HG03571 (cell line): ENCODE measurements at regions not wholly inside any gene's neighbourhood (a gene's known extent, or its start where the extent isn't known, plus 50 kb on each side); places are given as distances from the start of the nearest gene placed in this dataset.
"Not testable (repeated sequence)": the region's sequence is repeated elsewhere in the genome, so short reads cannot be mapped to it uniquely, and the experiment has no call there.

ENCODE experiments used
- ATAC-seq: cut with Tn5 transposase; IDR thresholded peaks from one replicate; pipeline ENCODE4 v1.9.1; 2021; ENCODE audit not compliant: unreplicated experiment

DNA sequence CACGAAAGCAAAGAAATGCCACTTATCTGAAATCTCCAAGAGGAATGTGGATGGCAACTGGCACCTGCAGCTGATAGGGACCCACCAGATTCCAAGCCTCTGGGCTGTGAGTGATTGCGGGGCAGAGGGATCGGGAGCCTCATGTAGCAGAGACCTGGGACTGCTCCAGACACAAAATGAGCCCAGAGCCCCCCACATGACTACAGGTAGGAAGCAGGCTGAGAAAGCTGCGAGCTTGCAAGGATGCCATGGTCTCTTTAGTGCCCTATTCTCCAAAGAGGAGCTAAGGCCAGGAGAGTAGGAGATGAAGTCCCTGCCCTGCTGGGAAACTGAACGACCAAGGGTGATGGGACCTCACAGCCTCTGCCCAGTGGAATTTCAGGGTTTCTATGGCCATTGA is 305.4 kb upstream of the CHRNA7 start:
- ATAC-seq, result not testable (repeated sequence)

DNA sequence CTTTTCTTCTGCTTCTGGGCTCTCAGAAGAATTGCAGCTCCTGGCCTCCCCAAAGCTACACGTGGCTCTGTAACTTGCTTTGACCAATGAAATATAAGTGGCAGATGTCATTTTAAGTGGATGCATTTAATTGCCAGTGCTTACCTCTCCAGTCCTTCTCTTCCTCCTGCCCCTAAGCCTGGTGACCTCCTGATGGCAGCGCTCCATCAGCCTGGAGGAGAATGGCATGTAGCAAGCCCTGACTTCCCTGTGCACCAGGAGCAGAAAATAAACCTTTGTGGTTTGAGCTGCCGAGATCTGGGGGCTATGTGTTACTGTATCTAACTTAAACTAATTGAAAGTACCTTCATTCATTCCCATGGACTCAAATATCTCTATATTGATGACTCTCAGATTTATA is 304.7 kb upstream of the CHRNA7 start:
- ATAC-seq, result not testable (repeated sequence)

DNA sequence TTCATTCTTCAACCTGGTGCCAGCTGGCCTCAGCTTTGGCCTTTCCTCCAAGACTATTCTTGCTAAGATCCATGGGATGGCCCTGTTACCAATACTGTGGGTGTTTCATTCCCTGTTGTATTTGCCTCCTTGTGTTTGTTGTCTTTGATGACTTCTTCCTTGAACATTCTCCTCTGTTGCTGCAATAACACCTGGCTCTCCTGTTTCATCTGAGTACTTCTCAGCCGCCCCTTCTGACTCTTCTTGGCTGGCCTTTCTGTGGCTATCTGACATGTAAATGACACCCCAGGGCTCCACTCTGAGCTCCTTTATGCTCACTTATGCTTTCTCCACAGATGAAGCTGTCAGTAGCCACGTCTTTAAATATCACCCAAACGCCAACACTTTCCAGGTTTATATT is 302.7 kb upstream of the CHRNA7 start:
- no peak for ATAC-seq

DNA sequence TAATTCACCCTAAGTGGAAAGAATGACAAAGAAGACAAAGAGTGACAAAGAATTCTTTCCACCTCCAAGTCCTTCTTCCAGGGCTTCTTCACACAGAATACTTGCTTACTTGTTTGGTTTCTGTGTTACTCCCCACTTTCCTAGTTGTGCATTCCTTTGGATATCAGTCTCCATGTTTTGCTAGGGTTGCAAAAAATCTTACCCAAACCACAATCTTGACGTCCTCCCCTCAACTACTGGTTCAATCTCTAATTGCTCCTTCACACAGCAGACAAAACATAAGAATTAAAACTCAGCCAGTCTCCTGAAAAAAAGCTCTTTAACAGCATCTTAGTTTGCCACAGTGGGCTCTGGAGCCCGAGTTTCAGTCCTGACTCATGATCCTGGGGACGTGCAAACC is 297.6 kb upstream of the CHRNA7 start:
- no peak for ATAC-seq

DNA sequence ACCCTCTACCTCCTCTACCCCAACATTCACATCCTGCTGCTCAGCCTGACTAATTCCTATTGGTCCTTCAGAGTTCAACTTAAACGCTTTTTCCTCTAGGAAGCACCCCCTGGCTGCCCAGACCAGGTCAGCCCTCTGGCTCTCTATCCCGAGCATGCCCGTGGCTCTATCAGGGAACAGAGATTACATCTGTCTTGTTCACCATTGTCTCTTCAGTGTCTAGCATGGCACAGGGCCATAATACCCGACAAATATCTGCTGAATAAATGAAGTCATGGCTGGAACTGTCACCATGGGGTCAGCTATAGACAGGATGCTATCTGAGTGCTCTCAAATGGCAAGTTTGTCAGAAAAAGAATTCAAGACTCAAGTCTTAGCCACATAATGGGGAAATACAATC is 296.9 kb upstream of the CHRNA7 start:
- ATAC-seq, result no peak

DNA sequence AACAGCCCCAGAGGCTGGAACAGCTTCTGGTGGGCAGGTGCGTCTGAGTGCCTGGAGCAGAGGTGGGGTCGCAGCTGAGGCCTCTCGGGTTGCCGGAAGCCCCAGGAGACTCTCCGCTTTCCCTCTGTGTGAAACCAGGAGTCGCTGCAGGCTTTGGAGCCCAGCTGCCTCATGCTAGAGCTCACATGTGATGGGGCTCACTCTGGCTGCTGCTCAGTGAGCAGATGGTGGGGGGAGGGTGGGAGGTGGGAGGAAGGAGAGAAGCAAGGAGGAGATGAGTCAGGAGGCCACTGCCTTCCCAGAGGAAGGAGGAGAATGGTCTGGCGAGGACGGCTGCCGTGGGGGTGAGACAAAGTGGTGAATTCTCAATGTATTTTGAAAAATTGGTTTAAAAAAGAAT is 290.1 kb upstream of the CHRNA7 start:
- ATAC-seq, result no peak

DNA sequence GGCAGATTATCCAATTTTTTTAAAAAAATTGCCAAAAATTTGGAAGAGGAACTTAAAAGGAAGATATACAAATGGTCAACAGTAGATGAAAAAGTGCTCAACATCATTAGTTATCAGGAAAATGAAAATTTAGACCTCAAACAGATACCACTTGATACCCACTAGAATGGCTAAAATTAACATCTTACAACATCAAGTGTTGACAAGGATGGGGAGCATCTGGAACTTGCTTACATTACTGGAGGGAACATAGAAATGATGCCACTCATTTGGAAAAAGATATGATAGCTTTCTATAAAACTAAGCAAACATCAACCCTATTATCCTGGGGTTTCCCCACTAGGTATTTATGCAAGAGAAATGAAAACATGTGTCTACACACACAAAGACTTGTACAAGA is 284.5 kb upstream of the CHRNA7 start:
- no peak for ATAC-seq

DNA sequence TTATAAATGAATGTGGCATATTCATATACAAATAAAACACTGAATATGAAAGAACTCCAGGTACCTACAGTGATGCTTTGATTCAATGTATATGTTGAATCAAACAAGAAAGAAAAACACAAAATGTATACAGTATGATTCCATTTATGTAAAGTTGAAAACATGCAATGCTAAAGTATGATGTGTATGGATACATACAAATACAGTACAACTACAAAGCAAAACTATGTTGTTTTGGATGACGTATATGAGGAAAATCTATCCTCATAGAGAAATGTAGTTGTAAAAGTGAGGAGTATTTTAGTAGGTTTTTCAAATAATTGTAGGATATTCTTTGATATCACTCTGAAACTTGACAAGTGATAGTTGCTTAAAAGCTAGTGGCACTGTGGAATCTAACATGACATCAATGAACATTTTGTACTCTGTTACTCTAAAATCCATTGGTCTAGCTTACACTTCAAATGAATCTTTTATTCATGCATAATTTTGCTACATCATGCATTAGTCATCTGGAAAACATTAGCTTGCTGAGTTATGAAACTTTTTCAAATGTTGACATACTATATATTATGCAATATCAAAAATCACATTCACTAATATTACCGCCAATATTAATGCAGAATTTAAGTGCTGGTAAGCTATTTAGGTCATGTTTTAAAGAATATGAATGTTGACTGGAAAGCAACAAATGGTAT is 278.1 kb upstream of the CHRNA7 start:
- no peak for ATAC-seq

DNA sequence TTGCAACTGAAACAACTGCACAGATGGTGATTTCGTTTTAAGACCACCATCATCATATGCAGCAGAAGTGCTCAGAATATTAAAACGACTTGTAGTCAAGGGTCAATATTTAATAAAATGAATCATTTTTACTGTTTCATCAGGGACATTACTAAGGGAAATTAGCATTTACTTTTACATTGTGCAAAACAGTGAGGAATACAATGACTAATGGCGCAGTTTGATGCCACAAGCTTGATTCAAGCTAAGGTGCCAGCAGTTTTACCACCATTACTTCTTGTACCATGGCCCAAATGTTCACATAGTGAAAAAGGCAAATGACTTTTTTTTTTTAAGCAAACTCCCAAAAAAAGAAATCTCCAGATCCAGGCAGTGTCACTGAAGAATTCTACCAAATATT is 277.4 kb upstream of the CHRNA7 start:
- no peak for ATAC-seq

DNA sequence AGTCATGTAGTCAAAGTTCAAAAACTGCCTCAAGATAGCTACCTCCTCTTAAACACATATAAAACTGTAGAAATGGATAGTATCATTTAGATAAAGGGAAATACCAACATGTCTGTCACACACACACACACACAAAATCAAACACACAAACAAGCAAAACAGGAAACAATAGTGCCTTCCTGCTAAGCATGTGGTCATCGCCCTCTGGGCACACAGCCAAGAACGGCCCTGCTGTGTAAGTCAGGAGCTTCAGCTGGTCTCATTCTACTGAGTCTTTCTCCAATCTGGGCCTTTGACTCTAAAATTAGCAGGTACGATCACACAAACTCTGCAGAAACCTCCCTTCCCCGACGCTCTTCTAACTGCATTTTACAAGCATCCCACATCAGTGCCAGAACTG is 272.2 kb upstream of the CHRNA7 start:
- no peak for ATAC-seq

DNA sequence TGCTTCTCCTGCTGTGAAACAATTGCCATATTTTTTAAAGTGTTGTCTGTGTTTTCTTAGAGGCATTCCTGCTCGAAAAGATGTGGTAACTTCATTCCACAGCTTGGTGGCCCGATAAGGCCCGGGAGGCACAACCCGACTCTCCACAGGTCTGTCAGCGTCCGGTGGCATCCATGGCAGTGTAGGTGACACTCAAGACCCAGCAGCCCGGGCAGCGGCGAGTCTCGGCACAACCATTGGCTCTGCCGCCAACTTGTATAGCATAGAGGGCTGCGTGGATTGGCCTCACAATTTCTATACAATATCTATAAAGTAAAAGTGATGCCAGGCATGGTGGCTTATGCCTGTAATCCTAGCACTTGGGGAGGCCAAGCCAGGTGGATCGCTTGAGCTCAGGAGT is 262.3 kb upstream of the CHRNA7 start:
- ATAC-seq, result no peak

DNA sequence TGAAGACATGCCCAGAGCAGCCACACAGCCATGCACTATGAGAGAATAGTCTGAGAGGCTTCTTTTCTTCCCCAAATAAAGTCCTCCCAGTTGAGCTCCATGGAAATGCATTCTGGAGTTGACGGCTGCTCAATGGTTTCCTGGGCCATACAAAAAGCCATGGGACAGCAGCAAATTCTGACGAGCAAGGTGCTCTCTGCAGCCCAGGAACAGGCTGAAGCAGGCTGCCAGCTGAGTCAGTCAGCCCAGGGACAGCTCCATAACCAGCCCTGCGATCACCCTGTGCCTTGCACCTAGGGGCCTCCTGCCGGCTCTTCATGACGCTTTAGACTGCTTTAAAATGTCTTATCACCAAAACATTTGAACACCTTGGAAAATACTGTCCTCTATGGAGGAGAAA is 256.3 kb upstream of the CHRNA7 start:
- ATAC-seq, result no peak

DNA sequence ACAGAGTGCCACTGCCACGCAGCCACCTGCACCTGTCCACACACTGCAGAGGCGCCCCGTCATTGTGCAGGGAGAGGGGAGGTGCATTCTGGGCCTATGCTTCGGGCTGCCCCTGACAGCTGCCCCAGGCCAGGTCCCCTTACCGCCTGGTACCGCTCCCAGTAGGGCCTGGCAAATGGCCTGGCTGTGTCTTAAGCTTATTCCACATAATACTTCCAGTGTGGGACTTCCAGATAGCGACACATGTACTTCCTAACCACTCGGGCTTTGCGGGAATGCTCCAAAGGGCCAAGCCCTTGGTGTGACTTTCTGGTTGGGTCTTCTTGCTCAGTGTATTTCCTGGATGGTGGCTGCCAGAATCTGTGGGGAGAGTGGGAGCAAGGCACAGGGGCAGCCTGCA is 254.3 kb upstream of the CHRNA7 start:
- no peak for ATAC-seq

DNA sequence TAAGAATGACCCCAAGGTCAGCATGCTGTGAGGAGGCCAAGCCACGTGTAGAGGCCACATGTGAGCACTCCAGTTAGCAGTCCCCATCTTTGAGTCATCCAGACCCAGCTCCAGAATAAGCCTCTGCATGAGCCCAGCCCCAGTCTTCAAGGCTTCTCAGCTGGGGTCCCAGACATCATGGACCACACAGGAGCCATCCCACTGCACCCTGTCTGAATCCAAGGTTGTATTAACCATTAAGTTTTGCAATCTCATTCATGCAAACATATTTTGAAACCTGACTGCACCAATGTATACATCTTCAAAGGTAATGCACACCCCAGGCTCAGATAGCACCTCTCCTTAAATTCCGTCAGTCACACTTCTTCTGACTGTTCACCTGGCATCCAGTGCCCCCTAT is 249.1 kb upstream of the CHRNA7 start:
- ATAC-seq, result no peak

DNA sequence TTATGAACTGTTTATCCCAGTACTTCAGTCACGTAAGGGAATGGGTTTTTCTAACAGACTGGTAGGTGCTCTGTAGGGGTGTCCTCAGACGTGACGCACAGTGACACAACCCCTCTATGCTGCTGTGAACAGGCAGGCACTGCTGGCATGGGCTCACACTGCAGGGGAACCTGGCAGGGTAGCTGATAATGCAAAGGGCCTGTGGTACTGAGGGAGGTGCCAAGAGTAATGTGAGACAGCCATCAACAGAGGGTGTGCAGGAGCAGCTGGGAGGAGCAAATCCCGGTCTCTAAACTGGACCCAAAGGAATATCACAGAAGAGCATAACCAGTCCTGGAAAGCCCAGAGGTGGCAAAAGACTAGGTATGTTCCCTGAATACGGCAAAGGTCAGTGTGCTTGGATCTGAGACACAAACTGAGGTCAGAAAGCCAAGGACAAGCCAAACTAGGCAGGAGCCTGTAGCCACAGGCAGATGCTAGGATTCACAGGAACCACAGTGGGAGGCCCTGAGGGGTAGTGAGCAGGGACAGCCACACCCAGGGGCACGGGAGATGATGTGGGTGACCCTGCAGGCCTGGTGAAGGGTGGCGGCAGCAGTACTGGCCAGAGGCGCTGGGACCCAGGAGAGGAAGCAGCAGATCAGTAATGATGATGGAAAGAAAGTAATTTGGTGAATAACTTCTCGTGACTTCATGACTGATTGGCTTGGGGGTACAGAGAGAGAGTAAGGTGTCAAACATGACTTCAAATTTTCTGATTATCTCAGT is 248.1 kb upstream of the CHRNA7 start:
- ATAC-seq, result no peak

DNA sequence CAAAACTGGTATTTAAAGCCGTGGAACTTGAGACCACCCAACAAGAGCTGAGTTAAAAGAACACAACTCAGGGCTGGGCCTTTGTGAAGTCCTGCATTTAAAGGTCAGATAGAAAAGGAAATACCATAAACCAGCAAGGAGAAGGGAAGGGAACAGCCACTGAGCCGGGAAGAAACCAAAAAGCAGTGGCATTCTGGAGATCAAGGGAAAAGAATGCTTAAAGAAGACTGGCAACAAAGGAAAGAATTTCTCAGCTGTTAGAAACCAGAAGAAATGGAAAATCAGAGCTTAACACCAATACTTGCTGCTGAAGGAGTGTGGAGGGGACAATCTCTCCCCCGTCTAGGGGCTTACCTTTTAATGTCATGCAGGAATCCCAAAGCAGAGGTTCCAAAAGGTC is 247.4 kb upstream of the CHRNA7 start:
- ATAC-seq, result no peak

DNA sequence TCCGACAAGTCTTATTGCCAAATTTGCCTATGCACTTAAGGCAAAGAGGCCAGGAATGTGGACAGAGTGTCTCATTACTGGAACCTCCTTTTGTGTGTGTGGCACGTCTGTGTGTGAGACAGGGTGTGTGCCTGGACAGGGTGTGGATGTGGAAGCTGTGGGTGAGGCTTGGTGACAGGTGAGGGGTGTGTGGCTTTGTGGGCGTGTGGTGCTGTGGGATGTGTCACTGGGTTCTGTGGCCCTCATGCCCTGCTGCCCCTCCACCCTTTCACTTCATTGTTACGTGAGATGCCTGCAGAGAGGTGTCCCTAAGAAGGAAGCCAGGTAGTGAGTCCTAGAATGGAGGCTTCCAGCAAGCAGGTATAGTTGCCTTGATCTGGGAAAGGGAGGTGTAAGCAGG is 244.0 kb upstream of the CHRNA7 start:
- no peak for ATAC-seq

DNA sequence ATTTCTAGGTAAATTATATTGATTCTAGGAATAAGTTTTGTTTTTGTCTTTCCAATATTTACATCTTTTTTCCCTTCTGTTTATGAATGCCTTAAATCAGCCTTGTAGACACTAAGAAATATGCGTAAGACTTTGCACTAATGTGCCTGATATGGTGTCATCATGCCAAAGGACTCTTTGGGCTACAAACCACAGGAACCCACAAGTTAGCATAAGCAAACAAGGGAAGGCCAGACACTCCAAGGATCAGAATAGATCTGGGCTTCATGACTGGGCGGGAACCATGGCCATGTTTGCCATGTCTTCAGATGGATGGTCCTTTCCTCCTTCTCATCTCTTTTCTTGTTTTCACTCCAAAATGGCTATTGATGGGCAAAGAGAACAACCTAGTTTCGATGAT is 242.2 kb upstream of the CHRNA7 start:
- ATAC-seq, result no peak

DNA sequence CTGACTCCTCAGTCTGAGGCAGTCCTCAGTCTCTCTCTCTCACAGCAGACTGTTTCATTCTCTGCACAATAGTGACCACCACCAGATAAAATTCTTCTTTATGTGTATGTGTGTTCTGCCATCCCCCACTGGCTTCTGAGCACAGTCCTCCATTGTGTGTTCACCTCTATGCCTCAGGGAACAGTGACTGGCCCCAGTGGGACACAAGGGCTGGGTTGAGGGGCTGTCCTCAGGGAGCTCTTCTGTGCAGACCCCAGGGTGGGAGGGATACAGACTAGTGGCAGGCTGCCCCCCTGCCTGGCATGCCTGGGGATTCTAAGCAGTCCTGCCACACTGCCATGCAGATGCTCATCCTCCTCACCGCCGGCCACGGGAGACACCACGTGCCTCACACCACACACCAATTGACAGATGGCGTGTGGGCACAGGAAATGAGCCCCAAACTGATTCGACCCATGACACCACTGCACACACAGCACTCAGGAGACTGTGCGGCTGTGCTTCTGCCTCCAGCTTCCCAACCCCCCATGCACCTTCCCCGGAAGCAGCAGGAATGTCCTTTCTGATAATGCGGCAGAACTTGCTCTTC is 237.6 kb upstream of the CHRNA7 start:
- ATAC-seq, result no peak

DNA sequence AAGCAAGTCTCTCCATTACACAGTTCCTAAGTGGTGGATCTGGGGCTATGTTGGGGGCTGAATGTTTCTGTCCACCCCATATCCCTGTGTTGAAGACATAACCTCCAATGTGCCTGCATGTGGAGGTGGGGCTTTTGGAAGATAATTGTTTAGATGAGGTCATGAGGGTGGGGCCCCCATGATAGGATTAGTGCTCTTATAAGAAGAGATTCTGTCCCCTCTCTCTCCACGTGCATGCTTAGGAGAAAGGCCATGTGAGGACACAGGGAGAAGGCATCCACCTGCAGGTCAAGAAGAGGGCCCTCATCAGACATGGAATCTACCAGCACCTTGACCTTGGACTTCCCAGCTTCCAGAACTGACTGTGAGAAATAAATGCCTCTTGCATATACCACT is 231.0 kb upstream of the CHRNA7 start:
- ATAC-seq, result no peak

DNA sequence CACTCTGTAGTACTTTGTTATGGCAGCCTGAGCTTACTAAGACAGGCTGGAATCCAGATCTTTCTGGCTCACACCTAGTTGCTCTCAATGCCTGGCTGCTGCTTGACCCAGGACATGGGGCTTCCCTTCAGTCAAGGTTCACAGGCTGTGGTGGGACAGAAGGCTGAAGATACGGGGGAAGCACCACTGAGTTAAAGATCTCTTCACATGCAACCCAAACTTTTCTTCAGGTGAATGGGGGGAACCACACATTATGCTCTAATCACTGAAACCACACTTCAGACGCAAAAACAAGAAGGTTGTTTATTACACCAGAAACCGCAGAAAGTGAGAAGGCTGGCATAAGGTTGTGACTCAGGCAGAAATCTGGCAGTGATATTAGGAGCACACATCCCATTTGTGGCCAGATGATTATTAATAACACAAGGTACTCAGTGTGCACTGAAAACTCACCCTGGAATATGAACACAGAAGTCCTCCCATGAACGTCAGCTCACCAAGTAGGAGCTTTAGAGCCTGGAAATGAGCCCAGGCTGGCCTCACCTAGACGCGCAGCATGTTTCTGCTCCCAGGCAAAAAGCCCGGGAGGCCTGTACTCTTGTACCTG is 230.5 kb upstream of the CHRNA7 start:
- no peak for ATAC-seq

DNA sequence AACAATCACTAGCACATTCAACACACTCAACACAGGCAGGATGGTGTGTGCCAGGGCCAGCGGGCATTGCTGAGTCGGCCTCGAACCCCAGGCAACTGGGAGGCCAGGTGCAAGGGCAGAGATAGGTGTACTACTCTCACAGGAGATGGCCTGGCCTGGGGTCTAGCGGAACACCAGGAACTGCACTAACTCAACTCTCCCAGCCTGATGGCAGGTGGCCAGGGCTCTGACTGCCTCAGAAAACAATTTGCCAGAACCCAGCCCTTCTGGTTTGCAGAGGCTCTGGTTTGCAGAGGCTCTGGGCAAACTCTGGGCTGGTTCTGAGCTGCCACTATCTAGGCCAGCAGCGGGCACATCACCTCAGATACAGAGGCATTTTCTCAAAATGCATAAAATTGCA is 229.2 kb upstream of the CHRNA7 start:
- no peak for ATAC-seq
